HEK293 (cell line): ENCODE measurements at regions not wholly inside any gene's neighbourhood (a gene's known extent, or its start where the extent isn't known, plus 50 kb on each side); places are given as distances from the start of the nearest gene placed in this dataset.

Experiments used
- CTCF ChIP-seq: fragments of 450-650 bp; formaldehyde crosslinking; IDR thresholded peaks from 2 replicates; pipeline ENCODE4 v1.5.1; 2016; ENCODE audit warnings: missing biosample characterization, missing genetic modification characterization
- HOXD13 ChIP-seq: sonication (generic); formaldehyde crosslinking; IDR thresholded peaks from 2 replicates; pipeline ENCODE4 v1.8.0; 2022; ENCODE audit warnings: missing genetic modification reagents, borderline replicate concordance
- ZBTB26 ChIP-seq: fragments of 450-650 bp; formaldehyde crosslinking; optimal IDR thresholded peaks from 2 replicates; pipeline ENCODE3; 2016; ENCODE audit warnings: missing biosample characterization, mild to moderate bottlenecking, missing genetic modification characterization
- ZFP3 ChIP-seq: fragments of 450-650 bp; formaldehyde crosslinking; IDR thresholded peaks from 2 replicates; pipeline ENCODE4 v1.5.1; 2016; ENCODE audit warnings: low read depth, missing biosample characterization, missing genetic modification characterization
- ZNF335 ChIP-seq: fragments of 450-650 bp; formaldehyde crosslinking; conservative IDR thresholded peaks from 2 replicates; pipeline ENCODE4 v1.5.1; 2016; ENCODE audit warnings: missing biosample characterization, missing genetic modification characterization
- ZNF664 ChIP-seq: fragments of 450-650 bp; formaldehyde crosslinking; IDR thresholded peaks from 2 replicates; pipeline ENCODE4 v1.5.1; 2016; ENCODE audit warnings: missing biosample characterization, missing genetic modification characterization
- ZNF843 ChIP-seq: fragments of 450-650 bp; formaldehyde crosslinking; IDR thresholded peaks from 2 replicates; pipeline ENCODE4 v1.5.1; 2016; ENCODE audit warnings: missing biosample characterization, missing genetic modification characterization

GRCh38 chr21:40936178-40936577, 89.2 kb upstream of the DSCAM start:
- TF ChIP-seq CTCF (no peak), ZFP3 (no peak), ZNF664 (tag by site-specific recombination) (no peak), HOXD13 (CRISPR knock-in tag) (no peak), ZNF335 (no peak), ZBTB26 (tag by site-specific recombination) (no peak), ZNF843 (tag by site-specific recombination) (no peak)
